ENCODE measurements at regions not wholly inside any gene's neighbourhood (a gene's known extent, or its start where the extent isn't known, plus 50 kb on each side); places are given as distances from the start of the nearest gene placed in this dataset.

GRCh38 chr5:124663101-124663506 lies 83.3 kb downstream of the ZNF608 start:
- DNase-seq = no peak

GRCh38 chr5:124662181-124662781 lies 84.2 kb downstream of the ZNF608 start:
- DNase-seq = no peak

GRCh38 chr5:124661317-124662141 lies 84.9 kb downstream of the ZNF608 start:
- no peak for DNase-seq

GRCh38 chr5:124660229-124661093 lies 86.0 kb downstream of the ZNF608 start:
- DNase-seq = no peak

GRCh38 chr5:124659798-124660197 lies 86.6 kb downstream of the ZNF608 start:
- DNase-seq = no peak

GRCh38 chr5:124658867-124659557 lies 87.4 kb downstream of the ZNF608 start:
- DNase-seq = no peak

- DNase-seq = no peak
Observed at GRCh38 chr5:124655921-124656511, 90.4 kb downstream of the ZNF608 start.

- no peak for DNase-seq
Observed at GRCh38 chr5:124655251-124655917, 91.1 kb downstream of the ZNF608 start.

- DNase-seq = no peak
Observed at GRCh38 chr5:124654418-124654817, 92.0 kb downstream of the ZNF608 start.

- DNase-seq = no peak
Observed at GRCh38 chr5:124653666-124654065, 92.8 kb downstream of the ZNF608 start.

- DNase-seq = no peak
Observed at GRCh38 chr5:124652892-124653441, 93.5 kb downstream of the ZNF608 start.

GRCh38 chr5:124652514-124652819 lies 94.0 kb downstream of the ZNF608 start:
- DNase-seq = no peak

GRCh38 chr5:124651663-124652513 lies 94.6 kb downstream of the ZNF608 start:
- DNase-seq = peak; percentile 41

GRCh38 chr5:124650951-124651662 lies 95.3 kb downstream of the ZNF608 start:
- no peak for DNase-seq

GRCh38 chr5:124650147-124650561 lies 96.3 kb downstream of the ZNF608 start:
- no peak for DNase-seq

GRCh38 chr5:124649491-124650146 lies 96.8 kb downstream of the ZNF608 start:
- peak; percentile 88 for DNase-seq

GRCh38 chr5:124648902-124649467 lies 97.5 kb downstream of the ZNF608 start:
- DNase-seq = no peak

GRCh38 chr5:124647352-124647751 lies 99.1 kb downstream of the ZNF608 start:
- no peak for DNase-seq

- no peak for DNase-seq
Observed at GRCh38 chr5:124645396-124645795, 101.0 kb downstream of the ZNF608 start.

Data from activated CD4-positive, alpha-beta T cell treated with anti-CD3 and anti-CD28 coated beads, Interleukin-10, Interleukin-2, amounts not matched to agents 100 ng/mL and 50 ng/mL, durations not matched to agents 16 hours and 8 hours (primary cell).